ENCODE measurements at regions not wholly inside any gene's neighbourhood (a gene's known extent, or its start where the extent isn't known, plus 50 kb on each side); places are given as distances from the start of the nearest gene placed in this dataset.

GRCh38 chr2:59882279-59882678, 671.2 kb downstream of the BCL11A start:
- no peaks in the 10 kb centered on the region for H3K27me3 ChIP-seq
- no peak overlapping the region for H3K4me3 ChIP-seq (ENCODE audit: low read depth, low read length)
- H3K9me3 ChIP-seq = no peaks in the 10 kb centered on the region
- no peaks in the 10 kb centered on the region for H3K36me3 ChIP-seq
- no peak for DNase-seq
- no peaks in the 10 kb centered on the region for H3K4me1 ChIP-seq
- TF ChIP-seq CTCF (IDR thresholded peaks at IDR 0.05; ENCODE audit: low read depth, low read length) = no peak

- no peak for TF ChIP-seq CTCF (IDR thresholded peaks at IDR 0.05; ENCODE audit: low read depth, low read length)
- DNase-seq = no peak
These were observed 672.2 kb downstream of the BCL11A start for GRCh38 chr2:59881218-59881617.

GRCh38 chr2:59879700-59880131, 673.7 kb downstream of the BCL11A start:
- H3K9me3 ChIP-seq = no peaks in the 10 kb centered on the region
- no peaks in the 10 kb centered on the region for H3K27me3 ChIP-seq
- DNase-seq = no peak
- no peak overlapping the region for H3K4me3 ChIP-seq (ENCODE audit: low read depth, low read length)
- no peaks in the 10 kb centered on the region for H3K36me3 ChIP-seq
- H3K4me1 ChIP-seq = no peaks in the 10 kb centered on the region
- TF ChIP-seq CTCF (IDR thresholded peaks at IDR 0.05; ENCODE audit: low read depth, low read length) = no peak

More at GRCh38 chr2:59881218-59881617, 672.2 kb downstream of the BCL11A start:
- H3K27me3 ChIP-seq = no peaks in the 10 kb centered on the region
- H3K4me3 ChIP-seq (ENCODE audit: low read depth, low read length) = no peak overlapping the region
- no peaks in the 10 kb centered on the region for H3K4me1 ChIP-seq
- H3K9me3 ChIP-seq = no peaks in the 10 kb centered on the region
- H3K36me3 ChIP-seq = no peaks in the 10 kb centered on the region

GRCh38 chr2:59875836-59876235, 677.6 kb downstream of the BCL11A start:
- H3K36me3 ChIP-seq = no peaks in the 10 kb centered on the region
- no peak for TF ChIP-seq CTCF (IDR thresholded peaks at IDR 0.05; ENCODE audit: low read depth, low read length)
- H3K4me1 ChIP-seq = no peaks in the 10 kb centered on the region
- no peaks in the 10 kb centered on the region for H3K27me3 ChIP-seq
- no peak for DNase-seq
- no peak overlapping the region for H3K4me3 ChIP-seq (ENCODE audit: low read depth, low read length)
- no peaks in the 10 kb centered on the region for H3K9me3 ChIP-seq

GRCh38 chr2:59874971-59875755, 678.3 kb downstream of the BCL11A start:
- Histone ChIP-seq H3K4me3 (ENCODE audit: low read depth, low read length) (no peak overlapping the region), H3K4me1 (no peaks in the 10 kb centered on the region), H3K27me3 (no peaks in the 10 kb centered on the region)

More at GRCh38 chr2:59874971-59875755, 678.3 kb downstream of the BCL11A start:
- no peaks in the 10 kb centered on the region for H3K9me3 ChIP-seq
- H3K36me3 ChIP-seq = no peaks in the 10 kb centered on the region
- no peak for TF ChIP-seq CTCF (IDR thresholded peaks at IDR 0.05; ENCODE audit: low read depth, low read length)
- no peak for DNase-seq

Measured in BE2C (cell line).